Karpas-422 (cell line): ENCODE measurements at regions not wholly inside any gene's neighbourhood (a gene's known extent, or its start where the extent isn't known, plus 50 kb on each side); places are given as distances from the start of the nearest gene placed in this dataset.

ENCODE experiments used
- DNase-seq: peaks from one replicate; pipeline ENCODE4 v3.0.0-alpha.2; 2015
- H2AFZ ChIP-seq: fragments of 200-600 bp; sonication (generic); 2 replicates; pipeline ENCODE4 v1.6.1; 2014; ENCODE audit warnings: antibody characterized with exemption, low read length, mixed read lengths
- H3K27ac ChIP-seq: fragments of 200-600 bp; sonication (generic); 2 replicates; pipeline ENCODE4 v1.5.1; 2014; ENCODE audit warnings: mild to moderate bottlenecking, low read length, moderate library complexity
- H3K27me3 ChIP-seq: fragments of 200-600 bp; sonication (generic); 2 replicates; pipeline ENCODE4 v1.6.1; 2014; ENCODE audit warnings: low read length, mixed read lengths
- H3K36me3 ChIP-seq: fragments of 200-600 bp; sonication (generic); 2 replicates; pipeline ENCODE4 v1.6.1; 2014; ENCODE audit warnings: low read length, mixed read lengths; ENCODE audit not compliant: insufficient read depth
- H3K4me1 ChIP-seq: fragments of 200-600 bp; sonication (generic); 2 replicates; pipeline ENCODE4 v1.6.1; 2014; ENCODE audit warnings: mild to moderate bottlenecking, low read length, mixed read lengths
- H3K4me2 ChIP-seq: fragments of 200-600 bp; sonication (generic); 2 replicates; pipeline ENCODE4 v1.6.1; 2014; ENCODE audit warnings: low read length, low read depth, mild to moderate bottlenecking; ENCODE audit not compliant: poor library complexity, severe bottlenecking
- H3K4me3 ChIP-seq: fragments of 200-600 bp; sonication (generic); 2 replicates; pipeline ENCODE4 v1.5.1; 2014; ENCODE audit warnings: mild to moderate bottlenecking, antibody characterized with exemption, low read length, mixed read lengths
- H3K79me2 ChIP-seq: fragments of 200-600 bp; sonication (generic); 2 replicates; pipeline ENCODE4 v1.6.1; 2014; ENCODE audit warnings: mild to moderate bottlenecking, low read length, mixed read lengths
- H3K9ac ChIP-seq: fragments of 200-600 bp; sonication (generic); 2 replicates; pipeline ENCODE4 v1.6.0; 2014; ENCODE audit warnings: low read length
- H3K9me2 ChIP-seq: fragments of 200-600 bp; sonication (generic), shearing (Covaris generic); replicated peaks from 2 replicates; pipeline ENCODE4 v1.6.0; 2014; ENCODE audit warnings: mild to moderate bottlenecking, low read length, moderate library complexity; ENCODE audit not compliant: insufficient read depth
- H3K9me3 ChIP-seq: fragments of 300-700, 200-600 bp; sonication (generic); 2 replicates; pipeline ENCODE4 v1.6.1; 2014; ENCODE audit warnings: low read length, mixed read lengths
- H4K20me1 ChIP-seq: fragments of 200-600 bp; sonication (generic); 2 replicates; pipeline ENCODE4 v1.6.1; 2014; ENCODE audit warnings: mild to moderate bottlenecking, antibody characterized with exemption, low read length, low read depth; ENCODE audit not compliant: insufficient read depth

- Histone ChIP-seq H3K36me3 (no peaks in the 10 kb centered on the region), H2AFZ (no peak overlapping the region), H3K9me2 (no peaks in the 10 kb centered on the region), H4K20me1 (no peaks in the 10 kb centered on the region), H3K27ac (no peak overlapping the region), H3K9me3 (no peaks in the 10 kb centered on the region), H3K4me2 (no peak overlapping the region), H3K27me3 (no peaks in the 10 kb centered on the region), H3K4me3 (no peak overlapping the region), H3K9ac (no peak overlapping the region), H3K4me1 (no peaks in the 10 kb centered on the region), H3K79me2 (no peaks in the 10 kb centered on the region)
- DNase-seq = no peak
These were observed 75.8 kb upstream of the IER5L start for GRCh38 chr9:129253803-129254381.

GRCh38 chr9:129252937-129253802 is 75.1 kb upstream of the IER5L start:
- no peaks in the 10 kb centered on the region for H3K79me2 ChIP-seq
- no peak overlapping the region for H2AFZ ChIP-seq
- H3K27ac ChIP-seq = no peak overlapping the region
- H3K4me2 ChIP-seq = no peak overlapping the region
- no peaks in the 10 kb centered on the region for H3K9me2 ChIP-seq
- no peaks in the 10 kb centered on the region for H4K20me1 ChIP-seq
- H3K4me1 ChIP-seq = no peaks in the 10 kb centered on the region
- H3K9ac ChIP-seq = no peak overlapping the region
- no peaks in the 10 kb centered on the region for H3K27me3 ChIP-seq
- H3K4me3 ChIP-seq = no peak overlapping the region
- no peak for DNase-seq
- no peaks in the 10 kb centered on the region for H3K36me3 ChIP-seq
- no peaks in the 10 kb centered on the region for H3K9me3 ChIP-seq

GRCh38 chr9:129250786-129251185 is 72.7 kb upstream of the IER5L start:
- Histone ChIP-seq H3K79me2 (no peaks in the 10 kb centered on the region), H3K4me3 (no peak overlapping the region), H2AFZ (no peak overlapping the region), H3K4me2 (no peak overlapping the region), H3K9me2 (no peaks in the 10 kb centered on the region), H3K27ac (no peak overlapping the region), H3K36me3 (no peaks in the 10 kb centered on the region), H3K4me1 (no peaks in the 10 kb centered on the region), H3K9me3 (no peaks in the 10 kb centered on the region), H4K20me1 (no peaks in the 10 kb centered on the region), H3K27me3 (no peaks in the 10 kb centered on the region), H3K9ac (no peak overlapping the region)
- no peak for DNase-seq

GRCh38 chr9:129247285-129248153 is 69.5 kb upstream of the IER5L start:
- H3K36me3 ChIP-seq = no peaks in the 10 kb centered on the region
- no peaks in the 10 kb centered on the region for H3K9me2 ChIP-seq
- H3K27me3 ChIP-seq = no peaks in the 10 kb centered on the region
- H3K4me1 ChIP-seq = no peaks in the 10 kb centered on the region
- no peak overlapping the region for H3K9ac ChIP-seq
- no peak overlapping the region for H3K4me2 ChIP-seq
- no peak overlapping the region for H3K27ac ChIP-seq
- no peaks in the 10 kb centered on the region for H3K9me3 ChIP-seq
- no peaks in the 10 kb centered on the region for H3K79me2 ChIP-seq
- H4K20me1 ChIP-seq = no peaks in the 10 kb centered on the region
- no peak overlapping the region for H2AFZ ChIP-seq
- DNase-seq = no peak
- H3K4me3 ChIP-seq = no peak overlapping the region

- Histone ChIP-seq H3K9me2 (no peaks in the 10 kb centered on the region), H3K9ac (no peak overlapping the region), H3K27me3 (no peaks in the 10 kb centered on the region), H3K36me3 (no peaks in the 10 kb centered on the region), H4K20me1 (no peaks in the 10 kb centered on the region), H3K27ac (no peak overlapping the region), H2AFZ (no peak overlapping the region), H3K4me3 (no peak overlapping the region), H3K79me2 (no peaks in the 10 kb centered on the region), H3K9me3 (no peaks in the 10 kb centered on the region), H3K4me1 (no peaks in the 10 kb centered on the region), H3K4me2 (no peak overlapping the region)
- no peak for DNase-seq
These were observed 67.2 kb upstream of the IER5L start for GRCh38 chr9:129245276-129245675.

- H3K9ac ChIP-seq = no peak overlapping the region
- DNase-seq = no peak
- no peak overlapping the region for H3K4me3 ChIP-seq
- no peaks in the 10 kb centered on the region for H3K79me2 ChIP-seq
- H3K36me3 ChIP-seq = no peaks in the 10 kb centered on the region
- no peak overlapping the region for H2AFZ ChIP-seq
- no peaks in the 10 kb centered on the region for H3K9me2 ChIP-seq
- H3K4me1 ChIP-seq = no peaks in the 10 kb centered on the region
- no peaks in the 10 kb centered on the region for H4K20me1 ChIP-seq
- no peak overlapping the region for H3K27ac ChIP-seq
- H3K4me2 ChIP-seq = no peak overlapping the region
- no peaks in the 10 kb centered on the region for H3K27me3 ChIP-seq
- no peaks in the 10 kb centered on the region for H3K9me3 ChIP-seq
These were observed 65.0 kb upstream of the IER5L start for GRCh38 chr9:129242971-129243561.

- H2AFZ ChIP-seq = no peak overlapping the region
- no peaks in the 10 kb centered on the region for H3K9me2 ChIP-seq
- H3K27ac ChIP-seq = no peak overlapping the region
- no peak overlapping the region for H3K4me3 ChIP-seq
- H4K20me1 ChIP-seq = no peaks in the 10 kb centered on the region
- H3K9me3 ChIP-seq = no peaks in the 10 kb centered on the region
- no peaks in the 10 kb centered on the region for H3K36me3 ChIP-seq
- H3K27me3 ChIP-seq = no peaks in the 10 kb centered on the region
- H3K79me2 ChIP-seq = no peaks in the 10 kb centered on the region
- no peak for DNase-seq
- H3K4me2 ChIP-seq = no peak overlapping the region
- no peak overlapping the region for H3K9ac ChIP-seq
- peaks cover 2% of the 10 kb centered on the region; the same call in 1 of the 2 replicates for H3K4me1 ChIP-seq
These were observed 64.3 kb upstream of the IER5L start for GRCh38 chr9:129242191-129242941.
